Body of pancreas (tissue), 4 donors: ENCODE measurements at regions not wholly inside any gene's neighbourhood (a gene's known extent, or its start where the extent isn't known, plus 50 kb on each side); places are given as distances from the start of the nearest gene placed in this dataset.
A peak's percentile ranks its signal among the peaks of the same experiment; 100 is the strongest.

ENCODE experiments used
- ATAC-seq: fragments of 150-250 bp; one replicate; pipeline ENCODE4 v1.9.1; 2016
- DNase-seq, 4 donors: peaks; one replicate each; pipeline ENCODE4 v3.0.0-alpha.2; 2019
- H3K27ac ChIP-seq, 4 donors: fragments of 200-600 bp; sonication (generic); 1 replicate in 3 of 4; 2 replicates in 1 of 4; pipeline versions ENCODE4 v1.5.1 to v1.6.1; 2016 to 2019; ENCODE audit warnings: mild to moderate bottlenecking in 1 of 4, mixed read lengths in 1 of 4, moderate library complexity in 1 of 4
- H3K27me3 ChIP-seq, 2 donors: fragments of 200-600 bp; sonication (generic); one replicate each; pipeline ENCODE4 v1.6.0; 2016; ENCODE audit warnings: mild to moderate bottlenecking in 1 of 2
- H3K36me3 ChIP-seq, 2 donors: fragments of 200-600 bp; sonication (generic); replicated peaks in 1 of 2; 2 replicates each; pipeline ENCODE4 v1.5.1; 2016; ENCODE audit warnings: low read depth in 2 of 2; ENCODE audit not compliant: insufficient read depth in 1 of 2
- H3K4me1 ChIP-seq: fragments of 200-600 bp; sonication (generic); one replicate; pipeline ENCODE4 v1.6.0; 2016
- H3K4me3 ChIP-seq, 2 donors: fragments of 200-600 bp; sonication (generic); 1 replicate in 1 of 2; 2 replicates in 1 of 2; pipeline ENCODE4 v1.5.1; 2016 to 2019
- H3K9me3 ChIP-seq, 3 donors: fragments of 200-600 bp; sonication (generic); 1 replicate in 2 of 3; 2 replicates in 1 of 3; pipeline ENCODE4 v1.5.1; 2016
- CTCF ChIP-seq, 7 experiments: fragments of 450-650 bp in 4 of 7; fragments of 200-600 bp in 3 of 7; sonication (generic) in 3 of 7; IDR thresholded peaks; one replicate each; pipeline ENCODE4 v1.5.1; 2016 to 2019; ENCODE audit warnings: antibody characterized with exemption in 7 of 7
- POLR2A ChIP-seq, 3 donors: fragments of 450-650 bp; IDR thresholded peaks; one replicate each; pipeline ENCODE4 v1.6.1; 2016; ENCODE audit warnings: antibody characterized with exemption in 3 of 3, mild to moderate bottlenecking in 2 of 3
- WGBS, 2 donors: methylation state at CpG; one replicate each; pipeline ENCODE4 v1.1.5; 2017; 5-methylcytosine and 5-hydroxymethylcytosine counted together
- intact Hi-C: fragments of 100-400 bp; cut with DNase I; formaldehyde crosslinking; loops from one replicate; pipeline ENCODE4 v1.15.1; 2023

GRCh38 chr2:11004199-11004598 lies 92.5 kb downstream of the KCNF1 start:
- TF ChIP-seq CTCF (IDR thresholded peaks at IDR 0.05) (no peak), POLR2A (IDR thresholded peaks at IDR 0.05) (no peak)
- intact Hi-C loops = no loop called here
- H3K27me3 ChIP-seq = no peaks in the 10 kb centered on the region
- no peak for DNase-seq
- 72 to 88% methylated on average over 3 of the region's 3 CpGs for WGBS, 2 donors
- peaks cover 3% of the 10 kb centered on the region for H3K4me1 ChIP-seq
- H3K9me3 ChIP-seq = no peaks in the 10 kb centered on the region
- ATAC-seq = no peak
- H3K36me3 ChIP-seq = no peaks in the 10 kb centered on the region
- no peak overlapping the region for H3K27ac ChIP-seq
- H3K4me3 ChIP-seq = no peak overlapping the region

DNA sequence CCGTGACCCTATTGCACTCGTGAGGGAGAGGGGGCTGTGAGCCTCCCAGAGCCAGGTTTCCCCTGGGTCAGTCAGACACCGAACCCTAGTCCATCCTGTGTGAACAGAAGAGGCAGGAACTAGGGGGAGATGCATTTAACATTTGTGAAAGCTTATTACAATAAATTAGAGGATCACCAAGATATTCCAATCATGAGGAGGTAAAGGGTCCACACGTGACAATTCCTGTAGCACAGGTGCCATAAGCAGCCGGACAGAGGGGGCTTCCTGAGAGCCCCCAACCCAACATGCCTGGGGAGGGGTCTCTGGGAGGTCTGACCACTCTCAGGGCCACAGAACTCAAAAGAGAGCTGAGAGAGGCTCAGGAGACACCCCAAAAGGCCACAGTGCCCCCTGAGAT lies 93.3 kb downstream of the KCNF1 start:
- no peak for TF ChIP-seq POLR2A (IDR thresholded peaks at IDR 0.05)
- TF ChIP-seq CTCF (IDR thresholded peaks at IDR 0.05) = no peak
- H3K27me3 ChIP-seq = no peaks in the 10 kb centered on the region
- ATAC-seq = no peak
- H3K27ac ChIP-seq = no peak overlapping the region
- H3K4me1 ChIP-seq = peaks cover 3% of the 10 kb centered on the region
- H3K4me3 ChIP-seq = no peak overlapping the region
- no peak for DNase-seq
- H3K36me3 ChIP-seq = no peaks in the 10 kb centered on the region
- H3K9me3 ChIP-seq = no peaks in the 10 kb centered on the region
- WGBS, 2 donors = 87 to 88% methylated on average over 5 of the region's 5 CpGs
- intact Hi-C loops = no loop called here

DNA sequence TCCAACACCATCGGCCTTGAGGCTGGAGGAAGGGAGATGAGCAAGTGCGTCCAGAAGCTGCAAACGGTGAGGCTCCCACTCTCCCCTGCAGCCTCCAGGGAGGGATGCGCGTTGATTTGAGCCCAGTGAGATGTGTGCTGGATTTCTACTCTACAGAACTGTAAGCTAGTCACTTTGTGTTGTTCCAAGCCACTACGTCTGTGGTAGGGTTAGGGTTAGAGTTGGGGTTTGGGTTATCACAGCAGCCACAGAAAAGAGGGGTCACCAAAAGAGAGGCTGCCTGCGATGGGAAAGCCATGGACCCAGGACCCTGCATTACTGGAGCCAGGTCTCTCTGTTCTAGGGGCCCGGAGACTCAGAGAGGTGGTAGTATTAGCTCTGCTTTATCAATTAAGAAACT lies 94.5 kb downstream of the KCNF1 start:
- 93 to 96% methylated on average over 8 of the region's 8 CpGs for WGBS, 2 donors
- intact Hi-C loops = no loop called here
- no peak for DNase-seq

GRCh38 chr2:11007331-11008264 lies 95.9 kb downstream of the KCNF1 start:
- H3K9me3 ChIP-seq = no peaks in the 10 kb centered on the region
- ATAC-seq (no peak), DNase-seq (no peak)
- H3K4me1 ChIP-seq = peaks cover 3% of the 10 kb centered on the region
- 74 to 83% methylated on average over 18 of the region's 18 CpGs for WGBS, 2 donors
- H3K36me3 ChIP-seq = no peaks in the 10 kb centered on the region
- H3K27me3 ChIP-seq = no peaks in the 10 kb centered on the region
- no peak overlapping the region for H3K27ac ChIP-seq
- no peak overlapping the region for H3K4me3 ChIP-seq
- no peak for TF ChIP-seq CTCF (IDR thresholded peaks at IDR 0.05)
- no peak for TF ChIP-seq POLR2A (IDR thresholded peaks at IDR 0.05)
- intact Hi-C loops = no loop called here

More for the DNA sequence above, 94.5 kb downstream of the KCNF1 start:
- TF ChIP-seq CTCF (IDR thresholded peaks at IDR 0.05) = no peak
- TF ChIP-seq POLR2A (IDR thresholded peaks at IDR 0.05) = no peak
- Histone ChIP-seq H3K4me1 (peaks cover 3% of the 10 kb centered on the region), H3K36me3 (no peaks in the 10 kb centered on the region), H3K27me3 (no peaks in the 10 kb centered on the region), H3K9me3 (no peaks in the 10 kb centered on the region), H3K4me3 (no peak overlapping the region), H3K27ac (no peak overlapping the region)
- no peak for ATAC-seq

DNA sequence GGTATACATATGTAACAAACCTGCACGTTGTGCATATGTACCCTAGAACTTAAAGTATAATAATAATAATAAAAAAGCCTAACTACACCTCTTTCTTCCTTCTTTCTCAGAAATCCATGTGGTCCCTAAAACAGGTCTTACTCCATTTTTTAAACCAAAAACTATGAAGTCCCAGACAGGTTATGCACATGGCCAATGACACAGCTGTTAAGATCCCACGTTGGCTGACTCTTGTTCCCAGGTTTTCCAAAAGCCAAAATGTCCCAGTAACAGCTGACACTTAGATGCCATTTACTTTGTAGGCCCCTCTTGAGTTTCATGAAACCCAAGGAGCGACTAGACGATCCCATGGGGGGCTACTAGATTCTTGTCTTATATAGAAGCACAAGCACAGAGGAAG lies 97.0 kb downstream of the KCNF1 start:
- H3K36me3 ChIP-seq = no peaks in the 10 kb centered on the region
- DNase-seq = peak in 2 of 4 donors; percentile 22 to 40
- no peak overlapping the region for H3K4me3 ChIP-seq
- WGBS, 2 donors = 73 to 77% methylated on average over 4 of the region's 4 CpGs
- H3K9me3 ChIP-seq = no peaks in the 10 kb centered on the region
- TF ChIP-seq CTCF (IDR thresholded peaks at IDR 0.05) (no peak), POLR2A (IDR thresholded peaks at IDR 0.05) (no peak)
- ATAC-seq = no peak
- intact Hi-C loops = no loop called here
- H3K27ac ChIP-seq = no peak overlapping the region
- H3K27me3 ChIP-seq = no peaks in the 10 kb centered on the region
- H3K4me1 ChIP-seq = peaks cover 3% of the 10 kb centered on the region
